Tibial nerve (tissue), 4 donors: ENCODE measurements at regions not wholly inside any gene's neighbourhood (a gene's known extent, or its start where the extent isn't known, plus 50 kb on each side); places are given as distances from the start of the nearest gene placed in this dataset.

Experiments used
- DNase-seq, 2 donors: peaks; one replicate each; pipeline ENCODE4 v3.0.0-alpha.2; 2019; ENCODE audit warnings: low spot score in 2 of 2
- H3K27ac ChIP-seq, 4 donors: fragments of 200-600 bp; sonication (generic) in 3 of 4; one replicate each; pipeline ENCODE4 v1.5.1; 2017 to 2019; ENCODE audit warnings: mild to moderate bottlenecking in 1 of 4
- H3K27me3 ChIP-seq, 2 donors: fragments of 200-600 bp; sonication (generic) in 1 of 2; one replicate each; pipeline versions ENCODE4 v1.5.1 to v1.6.0; 2017 to 2019
- H3K36me3 ChIP-seq, 3 donors: fragments of 200-600 bp; sonication (generic); one replicate each; pipeline ENCODE4 v1.5.1; 2018 to 2019
- H3K4me1 ChIP-seq, 4 donors: fragments of 200-600 bp; sonication (generic) in 3 of 4; one replicate each; pipeline ENCODE4 v1.5.1; 2017 to 2019
- H3K4me3 ChIP-seq, 4 donors: fragments of 200-600 bp; sonication (generic) in 3 of 4; one replicate each; pipeline ENCODE4 v1.5.1; 2017 to 2019; ENCODE audit warnings: mild to moderate bottlenecking in 1 of 4, moderate library complexity in 1 of 4
- H3K9me3 ChIP-seq, 4 donors: fragments of 200-600 bp; sonication (generic) in 3 of 4; one replicate each; pipeline ENCODE4 v1.5.1; 2017 to 2019
- CTCF ChIP-seq, 5 experiments: fragments of 200-600 bp in 3 of 5; fragments of 450-650 bp in 2 of 5; sonication (generic) in 3 of 5; IDR thresholded peaks; one replicate each; pipeline ENCODE4 v1.5.1; 2016 to 2019; ENCODE audit warnings: antibody characterized with exemption in 5 of 5, mild to moderate bottlenecking in 3 of 5, moderate library complexity in 2 of 5
- EP300 ChIP-seq, 2 donors: sonication (generic); formaldehyde crosslinking; IDR thresholded peaks; one replicate each; pipeline ENCODE4 v1.6.1; 2017; ENCODE audit warnings: antibody characterized with exemption in 2 of 2, mild to moderate bottlenecking in 1 of 2
- POLR2A ChIP-seq, 2 donors: fragments of 450-650 bp; IDR thresholded peaks; one replicate each; pipeline ENCODE4 v1.6.1; 2017; ENCODE audit warnings: antibody characterized with exemption in 2 of 2, mild to moderate bottlenecking in 2 of 2, moderate library complexity in 2 of 2
- whole genome bisulfite sequencing, 2 donors: methylation state at CpG; one replicate each; pipeline ENCODE4 v1.1.5; 2018; 5-methylcytosine and 5-hydroxymethylcytosine counted together

- Histone ChIP-seq H3K4me1 (no peaks in the 10 kb centered on the region), H3K9me3 (no peaks in the 10 kb centered on the region), H3K36me3 (no peaks in the 10 kb centered on the region), H3K27ac (no peak overlapping the region), H3K4me3 (no peak overlapping the region), H3K27me3 (no peaks in the 10 kb centered on the region)
- WGBS, 2 donors, result 74 to 85% methylated on average over 11 of the region's 11 CpGs
- TF ChIP-seq EP300 (IDR thresholded peaks at IDR 0.05) (no peak), POLR2A (IDR thresholded peaks at IDR 0.05) (no peak), CTCF (IDR thresholded peaks at IDR 0.05) (no peak)
- no peak for DNase-seq
Measured at GRCh38 chr1:82215056-82215852, 414.5 kb downstream of the ADGRL2 start.

GRCh38 chr1:82214606-82215005, 413.9 kb downstream of the ADGRL2 start:
- Histone ChIP-seq H3K4me1 (no peaks in the 10 kb centered on the region), H3K9me3 (no peaks in the 10 kb centered on the region), H3K27ac (no peak overlapping the region), H3K27me3 (no peaks in the 10 kb centered on the region), H3K4me3 (no peak overlapping the region), H3K36me3 (no peaks in the 10 kb centered on the region)
- no peak for DNase-seq
- no peak for TF ChIP-seq CTCF (IDR thresholded peaks at IDR 0.05)
- no peak for TF ChIP-seq POLR2A (IDR thresholded peaks at IDR 0.05)
- TF ChIP-seq EP300 (IDR thresholded peaks at IDR 0.05), result no peak

- DNase-seq, result no peak
- 89 to 93% methylated on average over 3 of the region's 3 CpGs for WGBS, 2 donors
- no peak for TF ChIP-seq POLR2A (IDR thresholded peaks at IDR 0.05)
- no peak for TF ChIP-seq CTCF (IDR thresholded peaks at IDR 0.05)
- no peak for TF ChIP-seq EP300 (IDR thresholded peaks at IDR 0.05)
- Histone ChIP-seq H3K4me3 (no peak overlapping the region), H3K36me3 (no peaks in the 10 kb centered on the region), H3K9me3 (no peaks in the 10 kb centered on the region), H3K27me3 (no peaks in the 10 kb centered on the region), H3K4me1 (no peaks in the 10 kb centered on the region), H3K27ac (no peak overlapping the region)
Measured at GRCh38 chr1:82197606-82198005, 396.9 kb downstream of the ADGRL2 start.

GRCh38 chr1:82195245-82195644, 394.5 kb downstream of the ADGRL2 start:
- Histone ChIP-seq H3K27me3 (no peaks in the 10 kb centered on the region), H3K4me1 (no peaks in the 10 kb centered on the region), H3K36me3 (no peaks in the 10 kb centered on the region), H3K9me3 (no peaks in the 10 kb centered on the region), H3K27ac (no peak overlapping the region), H3K4me3 (no peak overlapping the region)
- no peak for DNase-seq
- WGBS, 2 donors, result 96 to 97% methylated on average over 3 of the region's 3 CpGs
- TF ChIP-seq POLR2A (IDR thresholded peaks at IDR 0.05), result no peak
- no peak for TF ChIP-seq CTCF (IDR thresholded peaks at IDR 0.05)
- no peak for TF ChIP-seq EP300 (IDR thresholded peaks at IDR 0.05)

- no peaks in the 10 kb centered on the region for H3K36me3 ChIP-seq
- no peak overlapping the region for H3K27ac ChIP-seq
- no peaks in the 10 kb centered on the region for H3K27me3 ChIP-seq
- H3K9me3 ChIP-seq, result no peaks in the 10 kb centered on the region
- 41 to 44% methylated on average over 3 of the region's 3 CpGs for WGBS, 2 donors
- no peak overlapping the region for H3K4me3 ChIP-seq
- DNase-seq, result no peak
- TF ChIP-seq POLR2A (IDR thresholded peaks at IDR 0.05), result no peak
- H3K4me1 ChIP-seq, result peaks cover 0 to 12% (median 0%) of the 10 kb centered on the region in 4 donors
Measured at GRCh38 chr1:82185084-82185483, 384.4 kb downstream of the ADGRL2 start.
